GM23338 (cell line): ENCODE measurements at regions not wholly inside any gene's neighbourhood (a gene's known extent, or its start where the extent isn't known, plus 50 kb on each side); places are given as distances from the start of the nearest gene placed in this dataset.

Experiments used
- ATAC-seq: fragments of 200-7000 bp; cut with Tn5 transposase; 3 replicates; pipeline ENCODE4 v1.9.1; 2020
- DNase-seq: peaks from one replicate; pipeline ENCODE4 v3.0.0-alpha.2; 2015; ENCODE audit warnings: low spot score
- H2AFZ ChIP-seq: fragments of 200-600 bp; sonication (generic); 2 replicates; pipeline ENCODE4 v1.8.0; 2016; ENCODE audit warnings: antibody characterized with exemption, mild to moderate bottlenecking, moderate library complexity
- H3F3A ChIP-seq: fragments of 200-600 bp; sonication (generic); replicated peaks from 2 replicates; pipeline ENCODE4 v1.8.0; 2017; ENCODE audit warnings: antibody characterized with exemption, mixed run types, low read depth
- H3K27ac ChIP-seq: fragments of 200-600 bp; sonication (generic); 2 replicates; pipeline ENCODE4 v1.6.1; 2016; ENCODE audit warnings: low read depth
- H3K27me3 ChIP-seq: fragments of 200-600 bp; sonication (generic); 2 replicates; pipeline ENCODE4 v1.8.0; 2016; ENCODE audit warnings: mild to moderate bottlenecking, mixed run types, moderate library complexity; ENCODE audit not compliant: insufficient read depth
- H3K36me3 ChIP-seq: fragments of 200-600 bp; sonication (generic); 2 replicates; pipeline ENCODE4 v1.8.0; 2016; ENCODE audit warnings: mild to moderate bottlenecking; ENCODE audit not compliant: insufficient read depth
- H3K4me1 ChIP-seq: fragments of 200-600 bp; sonication (generic); 2 replicates; pipeline ENCODE4 v1.8.0; 2016; ENCODE audit warnings: mild to moderate bottlenecking, moderate library complexity; ENCODE audit not compliant: insufficient read depth
- H3K4me2 ChIP-seq: fragments of 200-600 bp; sonication (generic); 2 replicates; pipeline ENCODE4 v1.7.1; 2017; ENCODE audit warnings: mixed run types
- H3K4me3 ChIP-seq: fragments of 200-600 bp; sonication (generic); 2 replicates; pipeline ENCODE4 v1.6.1; 2016; ENCODE audit warnings: mixed run types
- H3K79me2 ChIP-seq: fragments of 200-600 bp; sonication (generic); replicated peaks from 2 replicates; pipeline ENCODE4 v1.8.0; 2017; ENCODE audit warnings: mild to moderate bottlenecking; ENCODE audit not compliant: insufficient read depth
- H3K9me2 ChIP-seq: fragments of 200-600 bp; sonication (generic); 2 replicates; pipeline ENCODE4 v1.8.0; 2017; ENCODE audit not compliant: insufficient read depth
- H4K20me1 ChIP-seq: fragments of 200-600 bp; sonication (generic); replicated peaks from 2 replicates; pipeline ENCODE4 v1.8.0; 2017; ENCODE audit warnings: mild to moderate bottlenecking; ENCODE audit not compliant: insufficient read depth
- H3K27ac Mint-ChIP-seq: 2 replicates; pipeline ENCODE4 v1.8.0; 2020; ENCODE audit warnings: inconsistent platforms, mild to moderate bottlenecking, moderate library complexity, mixed read lengths
- H3K27me3 Mint-ChIP-seq: 3 replicates; pipeline ENCODE4 v1.8.0; 2022; ENCODE audit warnings: low read depth, mild to moderate bottlenecking, moderate library complexity, mixed read lengths, inconsistent platforms; ENCODE audit not compliant: insufficient read depth, poor library complexity
- H3K36me3 Mint-ChIP-seq: 3 replicates; pipeline ENCODE4 v1.8.0; 2021; ENCODE audit warnings: low read depth, mild to moderate bottlenecking, inconsistent platforms, moderate library complexity, mixed read lengths
- H3K4me1 Mint-ChIP-seq: 3 replicates; pipeline ENCODE4 v1.8.0; 2020; ENCODE audit warnings: mild to moderate bottlenecking, inconsistent platforms, mixed read lengths
- H3K4me3 Mint-ChIP-seq: 3 replicates; pipeline ENCODE4 v1.8.0; 2021; ENCODE audit warnings: moderate library complexity, mild to moderate bottlenecking, inconsistent platforms, mixed read lengths
- H3K9me3 Mint-ChIP-seq: 3 replicates; pipeline ENCODE4 v1.8.0; 2020; ENCODE audit warnings: moderate library complexity, mild to moderate bottlenecking, inconsistent platforms, mixed read lengths
- CREB1 ChIP-seq: fragments of 250-450 bp; sonication (Bioruptor Pico); IDR thresholded peaks from 2 replicates; pipeline ENCODE4 v1.5.0; 2020; ENCODE audit warnings: low read depth, mild to moderate bottlenecking, moderate library complexity
- CTCF ChIP-seq, 2 experiments: fragments of 200-600 bp in 1 of 2; sonication (generic) in 1 of 2; conservative IDR thresholded peaks; 2 replicates each; pipeline versions ENCODE4 v1.5.1 to v1.6.1; 2016 to 2017; ENCODE audit warnings: antibody characterized with exemption in 2 of 2, low read depth in 2 of 2, mild to moderate bottlenecking in 2 of 2, moderate library complexity in 1 of 2
- ETS1 ChIP-seq: IDR thresholded peaks from 2 replicates; pipeline ENCODE4 v1.6.1; 2016; ENCODE audit warnings: antibody characterized with exemption
- EZH2 ChIP-seq: fragments of 200-600 bp; sonication (generic); IDR thresholded peaks from one replicate; pipeline ENCODE4 v1.8.0; 2017; ENCODE audit warnings: antibody characterized with exemption, mild to moderate bottlenecking, low read depth; ENCODE audit not compliant: unreplicated experiment
- EZH2phosphoT487 ChIP-seq: fragments of 200-600 bp; sonication (generic); IDR thresholded peaks from one replicate; pipeline ENCODE4 v1.8.1; 2018; ENCODE audit warnings: antibody characterized with exemption; ENCODE audit not compliant: unreplicated experiment
- JUNB ChIP-seq: IDR thresholded peaks from one replicate; pipeline ENCODE4 v1.6.1; 2016; ENCODE audit warnings: antibody characterized with exemption; ENCODE audit not compliant: unreplicated experiment
- POLR2AphosphoS5 ChIP-seq: IDR thresholded peaks from 2 replicates; pipeline ENCODE4 v1.6.1; 2016; ENCODE audit warnings: antibody characterized with exemption, low read depth
- REST ChIP-seq: IDR thresholded peaks from one replicate; pipeline ENCODE4 v1.6.1; 2018; ENCODE audit warnings: antibody characterized with exemption; ENCODE audit not compliant: unreplicated experiment
- STAT1 ChIP-seq: IDR thresholded peaks from one replicate; pipeline ENCODE4 v1.6.1; 2016; ENCODE audit warnings: antibody characterized with exemption; ENCODE audit not compliant: unreplicated experiment
- ZNF114 ChIP-seq: fragments of 250-450 bp; sonication (Bioruptor Pico); IDR thresholded peaks from 2 replicates; pipeline ENCODE4 v1.5.0; 2020; ENCODE audit warnings: mild to moderate bottlenecking, moderate library complexity
- ZNF331 ChIP-seq: fragments of 250-450 bp; sonication (Bioruptor Pico); IDR thresholded peaks from 2 replicates; pipeline ENCODE4 v1.5.0; 2020; ENCODE audit warnings: low read depth, mild to moderate bottlenecking, moderate library complexity
- ZNF462 ChIP-seq: fragments of 250-450 bp; sonication (Bioruptor Pico); IDR thresholded peaks from 2 replicates; pipeline ENCODE4 v1.5.0; 2020; ENCODE audit warnings: mild to moderate bottlenecking, moderate library complexity

- no peaks in the 10 kb centered on the region for H3K27me3 ChIP-seq
- H3F3A ChIP-seq, result no peaks in the 10 kb centered on the region
- no peak overlapping the region for H2AFZ ChIP-seq
- no peak overlapping the region for H3K4me3 Mint-ChIP-seq
- H3K4me1 ChIP-seq, result no peaks in the 10 kb centered on the region
- no peaks in the 10 kb centered on the region for H3K79me2 ChIP-seq
- H4K20me1 ChIP-seq, result no peaks in the 10 kb centered on the region
- no peak overlapping the region for H3K27ac ChIP-seq
- no peak for DNase-seq
- ATAC-seq, result no peak
- no peaks in the 10 kb centered on the region; the same call in 1 of the 2 replicates for H3K9me2 ChIP-seq
- H3K36me3 ChIP-seq, result no peaks in the 10 kb centered on the region
- no peaks in the 10 kb centered on the region; the same call in 2 of the 3 replicates for H3K9me3 Mint-ChIP-seq
- TF ChIP-seq JUNB (no peak), CREB1 (CRISPR knock-in tag) (no peak), CTCF (conservative IDR thresholded peaks at IDR 0.05; ENCODE audit: low read depth in 2 of 2) (no peak), ETS1 (no peak), ZNF462 (CRISPR knock-in tag) (no peak), EZH2phosphoT487 (no peak), POLR2AphosphoS5 (no peak), EZH2 (no peak), ZNF114 (CRISPR knock-in tag) (no peak), REST (no peak), ZNF331 (CRISPR knock-in tag) (no peak), STAT1 (no peak)
- H3K4me3 ChIP-seq, result no peak overlapping the region
- H3K36me3 Mint-ChIP-seq, result no peaks in the 10 kb centered on the region
- H3K4me1 Mint-ChIP-seq, result peaks cover 6% of the 10 kb centered on the region
- H3K4me2 ChIP-seq, result no peak overlapping the region
- no peak overlapping the region for H3K27ac Mint-ChIP-seq
- H3K27me3 Mint-ChIP-seq, result no peaks in the 10 kb centered on the region
Observed at GRCh38 chr2:18740474-18740881, 151.1 kb upstream of the NT5C1B start.
